NCI-H446 treated with DMSO at 0.1 percent for 48 hours (cell line): ENCODE measurements at regions not wholly inside any gene's neighbourhood (a gene's known extent, or its start where the extent isn't known, plus 50 kb on each side); places are given as distances from the start of the nearest gene placed in this dataset.

Experiments
- DNase-seq: peaks from one replicate; lab custom pipeline; 2025; lab: John Stamatoyannopoulos, UW

GRCh38 chr5:120738568-120738967 is 274.5 kb downstream of the PRR16 start:
- no peak for DNase-seq

DNA sequence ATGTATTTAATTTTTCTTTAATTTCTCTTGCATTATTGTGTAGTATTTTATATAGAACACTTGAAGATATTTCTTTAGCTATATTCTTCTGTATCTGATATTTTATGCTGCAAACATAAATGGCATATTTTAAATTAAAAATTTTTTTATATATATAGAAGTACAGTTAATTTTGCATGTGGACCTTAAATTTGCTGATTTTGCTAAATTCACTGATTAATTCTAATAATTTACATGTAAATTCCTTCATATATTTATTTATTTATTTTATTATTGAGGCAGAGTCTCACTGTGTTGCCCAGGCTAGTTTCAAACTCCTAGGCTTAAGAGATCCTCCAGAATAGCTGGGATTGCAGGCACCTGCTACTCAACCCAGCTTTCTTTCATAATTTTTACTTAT is 276.9 kb downstream of the PRR16 start:
- no peak for DNase-seq

- DNase-seq: no peak
Measured at GRCh38 chr5:120748474-120748873, 284.4 kb downstream of the PRR16 start.

DNA sequence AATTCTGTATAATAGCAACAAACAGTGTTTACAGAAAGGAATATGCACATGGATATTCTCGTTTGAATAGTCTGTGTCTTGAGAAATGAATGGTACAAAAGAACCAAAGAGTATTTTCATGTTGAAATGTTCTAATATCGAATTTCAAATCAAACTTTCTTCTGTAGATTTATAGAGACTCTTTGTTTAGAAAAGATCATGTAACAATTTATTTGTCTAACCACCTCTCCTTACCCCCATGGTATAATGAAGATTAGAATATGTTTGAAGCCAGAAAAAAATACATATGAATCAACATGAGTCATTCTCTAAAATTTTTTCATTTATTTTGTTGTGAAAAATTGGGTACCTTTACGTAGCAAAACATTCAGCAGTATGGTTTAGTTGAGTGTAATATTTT is 285.6 kb downstream of the PRR16 start:
- DNase-seq: no peak

GRCh38 chr5:120759587-120759986 is 295.5 kb downstream of the PRR16 start:
- DNase-seq: no peak

DNA sequence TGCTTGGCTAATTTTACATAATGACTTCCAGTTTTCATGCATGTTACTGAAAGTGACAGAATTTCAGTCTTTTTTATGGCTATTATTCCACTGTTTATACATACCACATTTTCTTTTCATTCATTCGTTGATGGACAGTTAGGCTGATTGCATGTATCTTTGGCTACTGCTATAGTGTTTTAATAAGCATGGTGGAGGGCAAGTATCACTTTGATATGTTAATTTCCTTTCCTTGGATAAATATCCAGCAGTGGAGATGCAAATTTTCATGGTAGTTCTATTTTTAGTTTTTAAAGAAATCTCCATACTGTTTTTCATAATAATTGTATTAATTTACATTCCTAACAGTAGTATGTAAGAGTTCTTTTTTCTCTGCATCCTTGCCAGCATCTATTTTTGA is 297.9 kb downstream of the PRR16 start:
- no peak for DNase-seq

DNA sequence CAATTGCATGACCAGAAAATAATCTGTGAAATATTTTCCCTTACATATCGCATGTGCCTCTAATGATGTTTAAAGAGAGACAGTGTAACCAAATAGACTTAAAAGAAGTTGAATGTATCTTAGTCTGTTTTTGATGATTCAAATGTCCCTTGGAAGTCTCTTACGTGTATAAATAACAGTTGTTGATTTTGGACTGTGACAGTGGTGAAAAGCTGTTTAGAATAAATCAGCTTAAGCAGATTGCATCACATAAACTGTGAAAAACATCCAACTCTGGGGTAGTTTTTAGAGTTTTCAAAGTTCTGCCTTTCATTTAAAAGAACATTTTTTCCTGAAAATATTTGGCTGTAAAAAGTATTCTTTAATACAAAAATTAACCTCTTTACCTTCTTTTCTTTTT is 301.1 kb downstream of the PRR16 start:
- no peak for DNase-seq

DNA sequence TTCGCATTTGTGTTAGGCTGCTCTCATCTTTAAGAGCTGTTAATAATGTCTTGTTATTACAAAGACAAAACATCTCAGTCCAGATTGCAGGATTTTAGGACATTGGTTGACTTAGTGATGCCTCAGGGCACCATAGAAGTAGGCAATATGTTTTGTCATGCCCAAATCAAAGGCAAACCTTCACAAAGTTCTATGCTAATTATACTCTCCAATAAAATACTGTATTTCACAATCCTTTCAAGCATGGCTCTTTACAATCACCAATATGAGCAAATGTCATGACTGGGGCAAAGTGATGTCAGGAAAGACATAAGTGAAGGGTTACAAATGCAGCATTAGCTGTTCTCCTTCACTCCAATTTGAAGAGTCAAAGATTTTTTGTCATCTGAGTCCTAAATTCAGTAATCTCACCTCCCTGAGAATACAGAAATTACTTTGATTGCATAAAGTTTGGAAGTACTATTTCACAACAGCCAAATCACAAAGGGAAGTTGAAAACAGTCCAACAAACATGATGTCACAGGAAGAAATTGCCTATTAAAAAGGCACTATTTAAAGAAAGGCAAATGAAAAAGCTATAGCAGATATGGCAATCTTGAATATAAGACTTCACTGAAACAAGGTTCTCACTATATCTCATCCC is 303.2 kb downstream of the PRR16 start:
- no peak for DNase-seq

GRCh38 chr5:120769312-120769872 is 305.3 kb downstream of the PRR16 start:
- DNase-seq: no peak

- DNase-seq: no peak
Measured at GRCh38 chr5:120771202-120771601, 307.1 kb downstream of the PRR16 start.

GRCh38 chr5:120778491-120779484 is 314.7 kb downstream of the PRR16 start:
- DNase-seq: no peak

DNA sequence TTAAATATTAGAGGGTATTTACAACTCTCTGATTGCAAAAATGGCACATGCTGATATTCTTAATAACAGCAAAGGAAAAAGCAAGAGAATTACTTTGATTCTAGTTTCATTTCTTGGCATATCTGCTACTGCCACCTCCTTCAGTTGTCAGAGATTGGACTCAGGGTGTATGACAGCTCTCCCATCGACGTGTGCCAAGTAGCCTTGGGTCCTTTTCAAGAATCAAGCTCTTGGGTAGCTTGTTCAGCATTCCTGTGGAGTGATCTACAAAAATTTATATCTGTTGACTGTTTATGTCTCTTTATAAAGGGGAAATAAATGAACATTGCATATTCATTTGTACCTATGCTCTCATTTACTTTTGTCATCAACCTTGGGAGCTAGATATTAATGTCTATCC is 315.6 kb downstream of the PRR16 start:
- DNase-seq: no peak

DNA sequence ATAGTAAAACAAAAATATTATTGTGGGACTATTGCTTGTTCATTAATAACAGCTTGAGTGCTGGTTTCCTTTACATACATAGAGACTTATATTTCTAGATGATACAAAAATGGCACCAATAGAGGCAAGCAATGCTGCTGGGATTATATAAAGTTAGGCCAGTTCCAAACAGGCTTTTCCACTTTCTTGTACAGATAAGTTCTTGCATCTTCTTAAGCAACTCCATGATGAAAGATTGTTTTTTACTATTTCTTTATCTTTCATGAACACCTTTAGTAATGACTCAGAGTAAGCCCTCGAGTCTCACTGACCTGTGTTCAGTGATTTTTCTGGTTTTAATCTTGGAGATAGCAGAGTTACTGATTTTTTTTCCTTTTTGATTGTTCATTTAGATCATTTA is 324.4 kb downstream of the PRR16 start:
- no peak for DNase-seq

- DNase-seq: no peak
Measured at GRCh38 chr5:120789918-120790317, 325.8 kb downstream of the PRR16 start.

DNA sequence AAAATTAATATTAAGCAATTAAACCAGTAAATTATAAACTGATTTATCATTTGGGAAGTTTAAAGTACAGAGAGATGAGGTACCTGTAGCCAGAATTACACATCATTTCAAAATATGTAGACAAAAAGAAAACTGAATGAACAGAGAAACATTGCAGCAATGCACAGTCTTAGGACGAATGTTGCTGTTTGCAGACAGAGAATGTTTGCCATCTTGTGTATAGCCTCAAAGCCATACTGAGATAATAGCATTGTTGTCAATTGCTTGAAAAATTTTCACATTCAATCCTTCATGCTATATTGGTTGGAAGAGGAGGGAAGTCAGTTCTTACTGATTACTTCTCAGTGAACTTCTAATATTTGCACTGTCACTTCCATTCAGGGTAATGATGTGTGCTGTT is 326.2 kb downstream of the PRR16 start:
- no peak for DNase-seq

DNA sequence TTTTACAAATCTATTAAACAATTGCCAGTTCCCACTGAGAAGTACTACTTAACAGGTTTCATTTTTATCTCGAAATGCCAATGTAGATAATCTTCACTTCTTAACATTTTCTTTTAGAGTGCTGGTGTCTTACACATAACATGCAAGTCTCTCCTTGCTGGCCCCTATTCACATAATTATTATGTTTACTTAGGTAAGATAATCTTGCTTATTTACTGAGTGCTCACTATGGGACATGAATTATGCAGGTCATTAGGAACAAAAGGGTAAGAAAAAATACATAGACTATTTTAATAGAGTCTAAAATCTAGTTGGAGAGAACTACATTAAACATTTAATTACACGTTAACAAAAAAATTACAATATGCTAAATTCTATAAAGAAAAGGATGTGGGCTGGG is 328.4 kb downstream of the PRR16 start:
- DNase-seq: no peak

- no peak for DNase-seq
Measured at GRCh38 chr5:120794121-120794520, 330.0 kb downstream of the PRR16 start.

DNA sequence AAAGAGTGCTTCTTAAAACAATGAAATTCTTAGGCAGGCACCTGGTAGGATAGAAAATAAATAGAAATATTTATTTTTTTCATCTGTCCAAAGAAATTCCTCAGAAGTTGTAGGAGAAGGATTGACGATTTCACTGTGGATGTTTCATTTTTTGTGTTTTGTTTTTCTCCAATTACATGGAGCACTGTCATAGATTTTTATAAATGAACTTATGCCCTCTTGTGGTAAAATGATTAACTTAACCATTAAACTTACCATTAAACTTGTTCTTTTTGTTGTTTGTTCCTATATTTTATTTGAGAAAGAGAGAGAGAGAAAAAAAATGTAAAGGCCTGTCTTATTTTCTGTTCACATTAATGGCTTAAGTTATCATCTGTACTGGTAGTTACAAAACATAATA is 339.2 kb downstream of the PRR16 start:
- DNase-seq: no peak

GRCh38 chr5:120805131-120805530 is 341.0 kb downstream of the PRR16 start:
- no peak for DNase-seq

DNA sequence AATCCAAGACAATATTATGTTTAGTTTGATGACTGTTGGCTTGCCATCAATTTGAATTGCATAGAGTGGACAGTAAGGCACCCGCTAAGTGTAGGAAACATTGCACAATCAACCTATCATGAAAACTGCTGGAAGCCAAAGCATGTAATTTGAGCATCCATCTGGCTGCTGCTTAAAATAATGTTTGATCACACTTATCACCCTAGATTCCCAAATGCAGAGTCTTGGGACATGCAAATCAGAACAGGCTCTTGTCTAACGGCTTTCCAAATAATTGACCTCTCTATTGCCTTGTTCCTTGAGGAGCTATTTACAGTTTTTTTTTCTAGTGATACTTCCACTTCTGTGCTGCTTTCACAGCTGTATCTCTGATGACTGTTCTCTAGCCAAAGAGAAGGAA is 342.1 kb downstream of the PRR16 start:
- no peak for DNase-seq

DNA sequence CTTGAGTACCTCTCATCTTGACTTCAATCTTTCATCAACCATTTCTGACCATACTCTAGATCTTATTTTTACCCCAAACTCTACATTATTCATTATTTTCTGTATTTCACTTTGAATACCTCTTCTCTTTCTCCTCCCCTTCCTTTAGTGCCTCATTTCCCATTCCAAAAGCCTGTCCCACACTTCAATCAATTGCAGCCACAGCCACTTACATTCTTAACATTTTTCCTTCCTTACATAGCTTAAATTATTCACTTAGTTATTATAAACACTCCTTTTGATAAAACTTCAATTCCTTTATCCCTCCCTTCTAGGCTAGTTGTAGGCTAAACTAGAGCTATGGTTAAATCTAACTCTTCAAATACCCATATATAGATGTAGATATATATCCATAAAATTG is 344.0 kb downstream of the PRR16 start:
- DNase-seq: no peak

DNA sequence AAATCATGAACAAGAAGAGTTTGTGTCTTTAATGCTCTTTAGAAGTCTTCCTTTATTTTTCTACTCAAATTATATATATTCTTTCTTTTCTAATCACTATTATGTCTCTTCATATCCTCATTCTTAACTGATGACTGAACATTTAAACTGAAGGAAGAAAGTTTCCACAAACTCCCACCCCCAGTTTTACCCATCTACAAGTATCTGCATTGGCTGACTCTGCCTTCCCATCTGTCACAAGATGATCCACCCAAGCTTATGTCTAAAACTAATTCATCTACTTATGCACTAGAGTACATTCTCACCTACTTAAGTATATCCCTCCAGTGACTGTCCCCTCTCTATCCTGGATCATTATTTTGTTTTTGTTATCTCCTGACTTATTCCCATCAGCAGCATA is 344.5 kb downstream of the PRR16 start:
- no peak for DNase-seq

DNA sequence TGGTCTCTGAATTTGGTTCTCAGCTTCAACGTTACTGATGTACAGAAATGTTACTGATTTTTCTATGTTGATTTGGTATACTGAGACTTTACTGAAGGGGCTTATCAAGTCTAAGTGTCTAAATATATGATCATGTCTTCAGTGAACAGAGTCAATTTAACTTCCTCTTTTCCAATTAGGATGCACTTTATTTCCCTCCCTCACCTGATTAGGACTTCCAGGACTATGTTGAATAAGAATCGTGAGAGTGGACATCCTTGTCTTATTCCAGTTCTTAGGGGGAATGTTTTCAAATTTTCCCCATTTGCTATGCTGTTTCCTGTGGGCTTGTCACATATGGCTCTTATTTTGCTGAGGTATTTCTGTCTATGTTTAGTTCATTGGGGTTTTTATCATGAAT is 349.5 kb downstream of the PRR16 start:
- no peak for DNase-seq
